Neural progenitor cell (in vitro differentiated cells): ENCODE measurements at regions not wholly inside any gene's neighbourhood (a gene's known extent, or its start where the extent isn't known, plus 50 kb on each side); places are given as distances from the start of the nearest gene placed in this dataset.

Source experiments
- CTCF ChIP-seq: fragments of 200-600 bp; sonication (generic); IDR thresholded peaks from 2 replicates; pipeline ENCODE4 v1.5.1; 2017; ENCODE audit warnings: antibody characterized with exemption, mild to moderate bottlenecking
- EZH2phosphoT487 ChIP-seq: fragments of 200-600 bp; sonication (generic); IDR thresholded peaks from 2 replicates; pipeline ENCODE4 v1.6.1; 2017; ENCODE audit warnings: antibody characterized with exemption

- TF ChIP-seq EZH2phosphoT487 (no peak), CTCF (peak; percentile 64)
Observed at GRCh38 chr3:81339040-81339845, 422.2 kb downstream of the GBE1 start.
